ENCODE measurements at regions not wholly inside any gene's neighbourhood (a gene's known extent, or its start where the extent isn't known, plus 50 kb on each side); places are given as distances from the start of the nearest gene placed in this dataset.

DNA sequence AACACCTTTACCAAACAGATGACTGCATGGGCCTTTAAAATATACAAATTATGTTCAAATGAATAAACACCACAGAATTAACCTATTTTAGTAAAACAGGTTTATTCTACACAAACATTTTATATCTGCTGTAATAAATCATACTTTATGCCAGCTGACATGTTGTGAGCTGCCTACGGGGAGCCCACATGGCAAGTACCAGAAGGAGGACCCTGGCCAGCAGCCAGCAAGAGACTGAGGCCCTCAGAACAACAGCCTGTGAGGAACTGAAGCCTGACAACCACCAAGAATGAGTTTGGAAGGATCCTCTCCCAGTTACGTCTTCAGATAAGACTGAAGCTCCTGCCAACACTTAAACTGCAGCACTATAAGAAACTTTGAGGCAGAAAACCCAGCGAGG lies 377.0 kb downstream of the PDGFC start:
- Histone ChIP-seq H3K79me2 (replicated peaks; ENCODE audit: insufficient read depth) (no peaks in the 10 kb centered on the region), H3K27ac (ENCODE audit: low read depth) (no peak overlapping the region), H3K4me3 (no peak overlapping the region), H3K4me2 (no peak overlapping the region), H3K27me3 (ENCODE audit: insufficient read depth) (no peaks in the 10 kb centered on the region), H4K20me1 (replicated peaks; ENCODE audit: insufficient read depth) (no peaks in the 10 kb centered on the region), H3K9me2 (ENCODE audit: insufficient read depth) (no peaks in the 10 kb centered on the region), H3K4me1 (ENCODE audit: insufficient read depth) (peaks cover 9% of the 10 kb centered on the region), H2AFZ (no peak overlapping the region), H3F3A (replicated peaks; ENCODE audit: low read depth) (no peaks in the 10 kb centered on the region), H3K36me3 (ENCODE audit: insufficient read depth) (no peaks in the 10 kb centered on the region; the same call in 1 of the 2 replicates)
- no peak for ATAC-seq
- H3K4me3 Mint-ChIP-seq, result no peak overlapping the region
- H3K27ac Mint-ChIP-seq, result no peak overlapping the region
- TF ChIP-seq, protein P1, sequence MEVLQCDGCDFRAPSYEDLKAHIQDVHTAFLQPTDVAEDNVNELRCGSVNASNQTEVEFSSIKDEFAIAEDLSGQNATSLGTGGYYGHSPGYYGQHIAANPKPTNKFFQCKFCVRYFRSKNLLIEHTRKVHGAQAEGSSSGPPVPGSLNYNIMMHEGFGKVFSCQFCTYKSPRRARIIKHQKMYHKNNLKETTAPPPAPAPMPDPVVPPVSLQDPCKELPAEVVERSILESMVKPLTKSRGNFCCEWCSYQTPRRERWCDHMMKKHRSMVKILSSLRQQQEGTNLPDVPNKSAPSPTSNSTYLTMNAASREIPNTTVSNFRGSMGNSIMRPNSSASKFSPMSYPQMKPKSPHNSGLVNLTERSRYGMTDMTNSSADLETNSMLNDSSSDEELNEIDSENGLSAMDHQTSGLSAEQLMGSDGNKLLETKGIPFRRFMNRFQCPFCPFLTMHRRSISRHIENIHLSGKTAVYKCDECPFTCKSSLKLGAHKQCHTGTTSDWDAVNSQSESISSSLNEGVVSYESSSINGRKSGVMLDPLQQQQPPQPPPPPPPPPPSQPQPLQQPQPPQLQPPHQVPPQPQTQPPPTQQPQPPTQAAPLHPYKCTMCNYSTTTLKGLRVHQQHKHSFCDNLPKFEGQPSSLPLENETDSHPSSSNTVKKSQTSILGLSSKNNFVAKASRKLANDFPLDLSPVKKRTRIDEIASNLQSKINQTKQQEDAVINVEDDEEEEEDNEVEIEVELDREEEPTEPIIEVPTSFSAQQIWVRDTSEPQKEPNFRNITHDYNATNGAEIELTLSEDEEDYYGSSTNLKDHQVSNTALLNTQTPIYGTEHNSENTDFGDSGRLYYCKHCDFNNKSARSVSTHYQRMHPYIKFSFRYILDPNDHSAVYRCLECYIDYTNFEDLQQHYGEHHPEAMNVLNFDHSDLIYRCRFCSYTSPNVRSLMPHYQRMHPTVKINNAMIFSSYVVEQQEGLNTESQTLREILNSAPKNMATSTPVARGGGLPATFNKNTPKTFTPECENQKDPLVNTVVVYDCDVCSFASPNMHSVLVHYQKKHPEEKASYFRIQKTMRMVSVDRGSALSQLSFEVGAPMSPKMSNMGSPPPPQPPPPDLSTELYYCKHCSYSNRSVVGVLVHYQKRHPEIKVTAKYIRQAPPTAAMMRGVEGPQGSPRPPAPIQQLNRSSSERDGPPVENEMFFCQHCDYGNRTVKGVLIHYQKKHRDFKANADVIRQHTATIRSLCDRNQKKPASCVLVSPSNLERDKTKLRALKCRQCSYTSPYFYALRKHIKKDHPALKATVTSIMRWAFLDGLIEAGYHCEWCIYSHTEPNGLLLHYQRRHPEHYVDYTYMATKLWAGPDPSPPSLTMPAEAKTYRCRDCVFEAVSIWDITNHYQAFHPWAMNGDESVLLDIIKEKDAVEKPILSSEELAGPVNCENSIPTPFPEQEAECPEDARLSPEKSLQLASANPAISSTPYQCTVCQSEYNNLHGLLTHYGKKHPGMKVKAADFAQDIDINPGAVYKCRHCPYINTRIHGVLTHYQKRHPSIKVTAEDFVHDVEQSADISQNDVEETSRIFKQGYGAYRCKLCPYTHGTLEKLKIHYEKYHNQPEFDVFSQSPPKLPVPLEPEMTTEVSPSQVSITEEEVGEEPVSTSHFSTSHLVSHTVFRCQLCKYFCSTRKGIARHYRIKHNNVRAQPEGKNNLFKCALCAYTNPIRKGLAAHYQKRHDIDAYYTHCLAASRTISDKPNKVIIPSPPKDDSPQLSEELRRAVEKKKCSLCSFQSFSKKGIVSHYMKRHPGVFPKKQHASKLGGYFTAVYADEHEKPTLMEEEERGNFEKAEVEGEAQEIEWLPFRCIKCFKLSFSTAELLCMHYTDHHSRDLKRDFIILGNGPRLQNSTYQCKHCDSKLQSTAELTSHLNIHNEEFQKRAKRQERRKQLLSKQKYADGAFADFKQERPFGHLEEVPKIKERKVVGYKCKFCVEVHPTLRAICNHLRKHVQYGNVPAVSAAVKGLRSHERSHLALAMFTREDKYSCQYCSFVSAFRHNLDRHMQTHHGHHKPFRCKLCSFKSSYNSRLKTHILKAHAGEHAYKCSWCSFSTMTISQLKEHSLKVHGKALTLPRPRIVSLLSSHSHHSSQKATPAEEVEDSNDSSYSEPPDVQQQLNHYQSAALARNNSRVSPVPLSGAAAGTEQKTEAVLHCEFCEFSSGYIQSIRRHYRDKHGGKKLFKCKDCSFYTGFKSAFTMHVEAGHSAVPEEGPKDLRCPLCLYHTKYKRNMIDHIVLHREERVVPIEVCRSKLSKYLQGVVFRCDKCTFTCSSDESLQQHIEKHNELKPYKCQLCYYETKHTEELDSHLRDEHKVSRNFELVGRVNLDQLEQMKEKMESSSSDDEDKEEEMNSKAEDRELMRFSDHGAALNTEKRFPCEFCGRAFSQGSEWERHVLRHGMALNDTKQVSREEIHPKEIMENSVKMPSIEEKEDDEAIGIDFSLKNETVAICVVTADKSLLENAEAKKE (CRISPR knock-in tag; IDR thresholded peaks at IDR 0.05), result no peak
- TF ChIP-seq, protein P2, sequence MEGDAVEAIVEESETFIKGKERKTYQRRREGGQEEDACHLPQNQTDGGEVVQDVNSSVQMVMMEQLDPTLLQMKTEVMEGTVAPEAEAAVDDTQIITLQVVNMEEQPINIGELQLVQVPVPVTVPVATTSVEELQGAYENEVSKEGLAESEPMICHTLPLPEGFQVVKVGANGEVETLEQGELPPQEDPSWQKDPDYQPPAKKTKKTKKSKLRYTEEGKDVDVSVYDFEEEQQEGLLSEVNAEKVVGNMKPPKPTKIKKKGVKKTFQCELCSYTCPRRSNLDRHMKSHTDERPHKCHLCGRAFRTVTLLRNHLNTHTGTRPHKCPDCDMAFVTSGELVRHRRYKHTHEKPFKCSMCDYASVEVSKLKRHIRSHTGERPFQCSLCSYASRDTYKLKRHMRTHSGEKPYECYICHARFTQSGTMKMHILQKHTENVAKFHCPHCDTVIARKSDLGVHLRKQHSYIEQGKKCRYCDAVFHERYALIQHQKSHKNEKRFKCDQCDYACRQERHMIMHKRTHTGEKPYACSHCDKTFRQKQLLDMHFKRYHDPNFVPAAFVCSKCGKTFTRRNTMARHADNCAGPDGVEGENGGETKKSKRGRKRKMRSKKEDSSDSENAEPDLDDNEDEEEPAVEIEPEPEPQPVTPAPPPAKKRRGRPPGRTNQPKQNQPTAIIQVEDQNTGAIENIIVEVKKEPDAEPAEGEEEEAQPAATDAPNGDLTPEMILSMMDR (conservative IDR thresholded peaks at IDR 0.05; ENCODE audit: low read depth in 2 of 2), result no peak
- no peak for TF ChIP-seq STAT1 (IDR thresholded peaks at IDR 0.05; ENCODE audit: unreplicated experiment)
- no peak for TF ChIP-seq ZNF114 (CRISPR knock-in tag; IDR thresholded peaks at IDR 0.05)
- no peak for TF ChIP-seq POLR2AphosphoS5 (IDR thresholded peaks at IDR 0.05; ENCODE audit: low read depth)
- TF ChIP-seq EZH2 (IDR thresholded peaks at IDR 0.05; ENCODE audit: low read depth, unreplicated experiment), result no peak
- TF ChIP-seq ZNF331 (CRISPR knock-in tag; IDR thresholded peaks at IDR 0.05; ENCODE audit: low read depth), result no peak
- H3K36me3 Mint-ChIP-seq (ENCODE audit: low read depth), result peaks cover 3% of the 10 kb centered on the region
- H3K27me3 Mint-ChIP-seq (ENCODE audit: insufficient read depth, low read depth, poor library complexity), result no peaks in the 10 kb centered on the region
- H3K4me1 Mint-ChIP-seq, result peaks cover 9% of the 10 kb centered on the region
- peaks cover 5% of the 10 kb centered on the region; the same call in 2 of the 3 replicates for H3K9me3 Mint-ChIP-seq
- DNase-seq (ENCODE audit: low spot score), result no peak

All from GM23338 (cell line).